Activated CD8-positive, alpha-beta T cell treated with anti-CD3 and anti-CD28 coated beads for 36 hours (primary cell): ENCODE measurements at regions not wholly inside any gene's neighbourhood (a gene's known extent, or its start where the extent isn't known, plus 50 kb on each side); places are given as distances from the start of the nearest gene placed in this dataset.

ENCODE experiments used
- ATAC-seq: fragments of 200-7000 bp; cut with Tn5 transposase; one replicate; pipeline ENCODE4 v1.10.0; 2021; ENCODE audit warnings: mild to moderate bottlenecking, moderate library complexity
- CTCF ChIA-PET: fragments of 350-600 bp; sonication (Branson Sonifier 250); formaldehyde crosslinking; loops from one replicate; lab custom pipeline; 2021; ENCODE audit warnings: antibody characterized with exemption; lab: Charles Lee
- POLR2A ChIA-PET: fragments of 350-600 bp; sonication (Branson Sonifier 250); formaldehyde crosslinking; loops from one replicate; lab custom pipeline; 2021; ENCODE audit warnings: antibody characterized with exemption; lab: Charles Lee
- DNase-seq: peaks from one replicate; pipeline ENCODE4 v3.0.0-alpha.2; 2020
- H3K27ac Mint-ChIP-seq: one replicate; pipeline ENCODE4 v1.8.0; 2021; ENCODE audit warnings: mild to moderate bottlenecking, mixed read lengths
- H3K27me3 Mint-ChIP-seq: one replicate; pipeline ENCODE4 v1.8.0; 2021; ENCODE audit warnings: mixed read lengths
- H3K36me3 Mint-ChIP-seq: one replicate; pipeline ENCODE4 v1.8.0; 2021; ENCODE audit warnings: low read depth, mixed read lengths
- H3K4me1 Mint-ChIP-seq: one replicate; pipeline ENCODE4 v1.8.0; 2021; ENCODE audit warnings: low read depth, mixed read lengths
- H3K4me3 Mint-ChIP-seq: one replicate; pipeline ENCODE4 v1.8.0; 2021; ENCODE audit warnings: mild to moderate bottlenecking, moderate library complexity, mixed read lengths
- H3K9me3 Mint-ChIP-seq: one replicate; pipeline ENCODE4 v1.8.0; 2021; ENCODE audit warnings: mixed read lengths
- intact Hi-C: fragments of 100-400 bp; cut with micrococcal nuclease; formaldehyde crosslinking; loops from one replicate; pipeline ENCODE4 v1.10.0; 2022
- TF ChIP-seq, protein P1 (sequence below): fragments of 200-600 bp; IDR thresholded peaks from one replicate; pipeline ENCODE4 v1.8.0; 2022; ENCODE audit warnings: antibody characterized with exemption, mild to moderate bottlenecking

DNA sequence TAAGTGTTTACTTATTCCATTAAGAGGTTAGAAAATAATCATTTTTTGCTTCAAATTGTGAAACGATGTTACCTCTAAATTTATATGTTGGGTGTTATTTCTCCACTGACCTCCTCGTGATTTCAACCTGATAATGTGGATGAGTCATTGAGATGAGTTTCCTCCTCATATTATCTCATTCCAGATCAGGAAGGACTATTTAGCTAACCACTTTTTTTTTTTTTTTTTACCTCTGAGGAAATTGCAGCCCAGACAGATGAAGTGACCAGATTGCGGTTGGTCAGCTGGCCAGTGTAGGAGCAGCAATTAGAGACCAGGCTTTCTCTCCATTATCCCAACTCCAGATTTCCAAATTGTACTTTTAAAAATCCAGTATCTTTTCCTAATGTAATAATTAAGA is 248.7 kb downstream of the FZD1 start:
- H3K27me3 Mint-ChIP-seq = no peaks in the 10 kb centered on the region
- H3K36me3 Mint-ChIP-seq = no peaks in the 10 kb centered on the region
- no peaks in the 10 kb centered on the region for H3K4me1 Mint-ChIP-seq
- intact Hi-C loops = no loop called here
- peaks cover 2% of the 10 kb centered on the region for H3K9me3 Mint-ChIP-seq
- ChIA-PET CTCF (no interaction called here), POLR2A (no interaction called here)
- H3K27ac Mint-ChIP-seq = no peak overlapping the region
- TF ChIP-seq, protein P1, sequence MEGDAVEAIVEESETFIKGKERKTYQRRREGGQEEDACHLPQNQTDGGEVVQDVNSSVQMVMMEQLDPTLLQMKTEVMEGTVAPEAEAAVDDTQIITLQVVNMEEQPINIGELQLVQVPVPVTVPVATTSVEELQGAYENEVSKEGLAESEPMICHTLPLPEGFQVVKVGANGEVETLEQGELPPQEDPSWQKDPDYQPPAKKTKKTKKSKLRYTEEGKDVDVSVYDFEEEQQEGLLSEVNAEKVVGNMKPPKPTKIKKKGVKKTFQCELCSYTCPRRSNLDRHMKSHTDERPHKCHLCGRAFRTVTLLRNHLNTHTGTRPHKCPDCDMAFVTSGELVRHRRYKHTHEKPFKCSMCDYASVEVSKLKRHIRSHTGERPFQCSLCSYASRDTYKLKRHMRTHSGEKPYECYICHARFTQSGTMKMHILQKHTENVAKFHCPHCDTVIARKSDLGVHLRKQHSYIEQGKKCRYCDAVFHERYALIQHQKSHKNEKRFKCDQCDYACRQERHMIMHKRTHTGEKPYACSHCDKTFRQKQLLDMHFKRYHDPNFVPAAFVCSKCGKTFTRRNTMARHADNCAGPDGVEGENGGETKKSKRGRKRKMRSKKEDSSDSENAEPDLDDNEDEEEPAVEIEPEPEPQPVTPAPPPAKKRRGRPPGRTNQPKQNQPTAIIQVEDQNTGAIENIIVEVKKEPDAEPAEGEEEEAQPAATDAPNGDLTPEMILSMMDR = no peak
- H3K4me3 Mint-ChIP-seq = no peak overlapping the region
- DNase-seq (no peak), ATAC-seq (no peak)

DNA sequence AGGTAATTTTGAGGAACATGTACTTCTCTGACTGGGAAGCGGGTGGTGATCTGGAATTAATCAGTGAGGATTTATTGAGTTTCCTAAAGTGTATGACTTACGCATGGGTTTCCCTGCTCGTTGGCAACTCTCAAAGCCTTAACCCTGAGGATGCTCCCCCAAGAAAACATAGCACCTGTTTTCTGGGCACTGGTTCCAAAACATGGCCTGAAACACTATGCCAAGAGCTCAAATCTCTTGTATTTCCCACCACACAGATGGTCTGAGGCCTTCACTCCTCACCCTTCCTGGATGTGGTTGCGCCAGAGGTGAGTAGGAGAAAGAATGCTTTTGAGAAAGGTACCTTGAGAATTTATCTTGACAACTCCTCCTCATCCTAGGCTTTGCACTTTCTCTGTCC is 250.4 kb downstream of the FZD1 start:
- Mint-ChIP-seq H3K27ac (no peak overlapping the region), H3K4me3 (no peak overlapping the region), H3K27me3 (no peaks in the 10 kb centered on the region), H3K4me1 (no peaks in the 10 kb centered on the region), H3K9me3 (peaks cover 2% of the 10 kb centered on the region), H3K36me3 (no peaks in the 10 kb centered on the region)
- POLR2A ChIA-PET = no interaction called here
- intact Hi-C loops = no loop called here
- no peak for ATAC-seq
- CTCF ChIA-PET = no interaction called here
- TF ChIP-seq, protein P1 = no peak
- no peak for DNase-seq

DNA sequence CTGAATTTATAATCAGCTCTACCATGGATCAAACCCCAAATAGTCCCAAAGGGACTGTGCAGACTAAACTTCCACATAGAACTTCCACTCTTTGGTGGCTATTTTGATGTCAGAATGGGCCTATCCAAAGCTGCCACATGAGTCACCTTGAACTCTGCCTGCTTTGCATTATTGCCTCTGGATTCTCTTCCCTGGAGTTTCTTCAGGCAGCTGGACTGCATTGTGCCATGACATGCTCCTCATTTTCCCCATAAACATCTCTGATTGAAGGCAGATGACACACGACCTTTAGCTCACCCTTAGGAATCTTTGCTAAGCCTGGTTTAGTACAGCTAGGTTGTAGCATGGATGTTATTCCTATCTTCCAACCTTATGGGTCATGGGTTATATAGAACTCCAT is 251.7 kb downstream of the FZD1 start:
- ChIA-PET POLR2A (no interaction called here), CTCF (no interaction called here)
- no peaks in the 10 kb centered on the region for H3K36me3 Mint-ChIP-seq
- no peaks in the 10 kb centered on the region for H3K4me1 Mint-ChIP-seq
- no peak overlapping the region for H3K27ac Mint-ChIP-seq
- ATAC-seq = no peak
- DNase-seq = no peak
- TF ChIP-seq, protein P1 = no peak
- H3K9me3 Mint-ChIP-seq = peaks cover 2% of the 10 kb centered on the region
- H3K27me3 Mint-ChIP-seq = no peaks in the 10 kb centered on the region
- intact Hi-C loops = no loop called here
- H3K4me3 Mint-ChIP-seq = no peak overlapping the region

DNA sequence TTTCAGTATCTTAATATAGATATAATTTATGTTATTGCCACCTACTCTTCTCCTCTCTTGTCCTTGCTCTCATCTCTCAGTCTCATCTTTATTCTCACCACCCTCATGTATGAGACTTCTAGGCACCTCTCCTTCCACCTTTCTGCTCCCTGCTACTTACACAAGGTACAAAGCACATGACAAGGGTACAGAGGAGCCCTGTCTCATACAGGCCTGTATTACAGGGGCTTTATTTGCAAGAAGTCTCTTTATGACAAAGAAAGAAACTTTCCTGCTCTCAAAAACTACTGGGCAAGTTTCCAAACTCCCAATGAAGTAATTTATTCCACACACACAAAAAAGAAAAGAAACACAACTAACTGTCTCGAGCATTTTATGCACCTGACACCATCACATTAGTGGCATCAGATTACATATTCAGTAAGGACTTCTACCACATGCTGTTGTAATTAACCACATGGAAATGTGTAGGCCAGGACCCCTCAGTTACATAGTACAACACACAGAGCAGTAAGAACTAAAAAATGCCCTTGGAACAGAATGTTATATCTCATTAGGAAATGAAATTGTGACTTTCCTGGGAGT is 253.1 kb downstream of the FZD1 start:
- Mint-ChIP-seq H3K36me3 (no peaks in the 10 kb centered on the region), H3K27ac (no peak overlapping the region), H3K4me3 (no peak overlapping the region), H3K4me1 (no peaks in the 10 kb centered on the region), H3K27me3 (no peaks in the 10 kb centered on the region), H3K9me3 (peaks cover 2% of the 10 kb centered on the region)
- CTCF ChIA-PET = no interaction called here
- intact Hi-C loops = no loop called here
- POLR2A ChIA-PET = no interaction called here
- no peak for DNase-seq
- no peak for ATAC-seq
- TF ChIP-seq, protein P1 = no peak

DNA sequence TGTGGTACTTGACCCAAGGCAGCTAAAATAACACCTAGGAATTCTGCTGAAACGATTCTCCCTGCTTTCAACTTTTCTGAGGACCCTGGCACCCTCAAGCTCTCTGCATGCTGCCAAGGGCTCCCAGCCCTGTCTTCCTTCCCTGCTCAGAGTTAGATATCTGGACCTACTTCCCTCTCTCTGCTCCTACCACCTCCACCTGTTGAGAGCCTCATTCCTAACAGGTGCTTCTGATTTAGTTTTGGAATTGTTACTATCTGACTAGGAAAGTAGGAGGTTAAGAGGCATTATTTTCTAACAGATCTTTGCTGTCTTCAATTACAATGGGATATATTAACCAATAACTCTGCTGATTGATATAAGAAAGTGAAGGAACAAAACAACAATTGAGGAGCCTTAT is 253.8 kb downstream of the FZD1 start:
- TF ChIP-seq, protein P1 = no peak
- no peaks in the 10 kb centered on the region for H3K4me1 Mint-ChIP-seq
- DNase-seq (no peak), ATAC-seq (no peak)
- ChIA-PET POLR2A (no interaction called here), CTCF (no interaction called here)
- no peaks in the 10 kb centered on the region for H3K27me3 Mint-ChIP-seq
- H3K9me3 Mint-ChIP-seq = peaks cover 2% of the 10 kb centered on the region
- H3K36me3 Mint-ChIP-seq = no peaks in the 10 kb centered on the region
- no peak overlapping the region for H3K4me3 Mint-ChIP-seq
- intact Hi-C loops = no loop called here
- H3K27ac Mint-ChIP-seq = no peak overlapping the region
